ENCODE measurements at regions not wholly inside any gene's neighbourhood (a gene's known extent, or its start where the extent isn't known, plus 50 kb on each side); places are given as distances from the start of the nearest gene placed in this dataset.
"Not testable (repeated sequence)": the region's sequence is repeated elsewhere in the genome, so short reads cannot be mapped to it uniquely, and the experiment has no call there.

DNA sequence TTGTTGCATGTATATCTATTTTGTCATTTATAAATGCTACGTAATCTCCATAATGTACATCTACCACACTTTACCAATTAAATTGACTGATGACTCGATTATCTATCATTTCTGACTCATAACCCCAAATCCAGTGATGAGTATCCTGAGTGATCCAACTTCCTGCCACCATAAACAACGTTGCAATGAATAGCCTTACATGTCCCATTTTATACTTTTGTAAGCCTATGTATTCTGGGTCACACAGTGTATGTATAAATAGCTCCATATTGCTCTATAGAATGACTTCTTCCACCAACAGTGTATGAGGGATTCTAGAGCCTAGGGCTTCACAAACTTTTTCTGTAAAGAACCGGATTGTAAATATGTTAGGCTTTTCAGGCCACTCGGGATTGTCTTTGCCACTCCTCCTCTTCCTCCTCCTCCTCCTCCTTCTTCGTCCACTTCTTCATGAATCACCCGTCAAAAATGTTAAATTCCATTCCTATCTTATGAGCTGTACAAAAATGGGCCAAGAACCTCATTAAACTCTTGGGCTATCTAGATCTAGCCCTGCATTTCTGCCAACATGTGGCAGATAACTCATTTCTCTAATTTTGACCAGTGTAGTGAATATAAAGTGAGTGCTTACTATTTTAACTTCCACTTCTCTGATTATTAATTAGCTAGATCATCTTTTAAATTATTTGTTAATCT is 672.2 kb upstream of the AMOT start:
- DNase-seq = peak in 1 of 3 donors; percentile 51

DNA sequence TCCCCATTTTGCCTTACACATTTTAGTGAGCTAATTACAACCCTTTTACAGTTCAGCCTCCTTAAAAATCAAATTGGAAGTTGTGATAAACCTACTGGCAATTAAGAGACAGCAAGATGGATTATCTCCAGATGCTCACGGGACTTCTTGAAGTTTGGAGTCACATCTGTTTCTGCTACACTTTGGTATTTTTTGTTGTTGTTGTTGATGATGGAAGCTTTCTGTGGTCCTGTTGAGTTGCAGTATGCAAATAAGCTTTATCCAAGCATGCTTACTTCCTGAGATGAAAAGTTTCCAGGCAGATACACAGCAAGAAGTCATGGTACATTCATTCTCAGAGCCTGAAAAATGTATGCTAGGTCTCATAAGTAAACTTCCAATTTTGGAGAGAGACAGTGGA is 670.0 kb upstream of the AMOT start:
- peak in 2 of 3 donors; percentile 0 to 1 for DNase-seq

DNA sequence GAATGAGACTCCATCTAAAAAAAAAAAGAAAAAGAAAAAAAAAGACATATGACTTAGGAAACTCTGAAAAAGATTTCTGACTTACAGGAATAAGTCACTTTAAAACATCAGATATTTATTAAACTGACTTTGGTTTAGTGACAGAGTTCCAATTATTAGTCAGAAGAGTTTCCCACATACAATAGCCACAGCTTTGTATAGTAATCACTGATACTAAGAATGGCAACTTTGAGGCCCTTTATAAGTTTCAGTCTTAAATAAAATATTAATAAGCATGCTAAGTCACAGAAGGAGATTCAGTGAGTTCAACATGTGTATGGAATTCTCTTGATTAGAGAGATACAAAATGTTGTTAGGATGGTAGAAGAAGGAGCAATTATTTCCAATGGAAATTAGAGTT is 652.3 kb upstream of the AMOT start:
- no peak for DNase-seq

DNA sequence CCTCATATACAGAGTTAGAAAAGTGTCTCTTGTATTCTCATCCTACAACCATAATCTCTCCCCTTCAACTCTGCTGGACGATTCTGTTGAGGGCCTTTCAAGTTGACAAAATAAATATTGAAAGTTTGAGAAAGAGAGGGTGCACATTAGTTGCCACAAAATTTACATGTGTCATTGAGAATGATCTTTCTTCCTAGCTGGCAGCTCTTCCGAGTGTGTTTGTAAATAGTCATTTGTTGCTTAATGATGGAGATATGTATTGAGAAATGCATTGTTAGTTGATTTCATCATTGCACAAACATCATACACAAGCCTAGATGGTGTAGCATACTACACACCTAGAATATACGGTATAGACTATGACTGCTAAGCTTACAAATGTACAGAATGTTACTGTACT is 632.8 kb upstream of the AMOT start:
- DNase-seq = no peak

DNA sequence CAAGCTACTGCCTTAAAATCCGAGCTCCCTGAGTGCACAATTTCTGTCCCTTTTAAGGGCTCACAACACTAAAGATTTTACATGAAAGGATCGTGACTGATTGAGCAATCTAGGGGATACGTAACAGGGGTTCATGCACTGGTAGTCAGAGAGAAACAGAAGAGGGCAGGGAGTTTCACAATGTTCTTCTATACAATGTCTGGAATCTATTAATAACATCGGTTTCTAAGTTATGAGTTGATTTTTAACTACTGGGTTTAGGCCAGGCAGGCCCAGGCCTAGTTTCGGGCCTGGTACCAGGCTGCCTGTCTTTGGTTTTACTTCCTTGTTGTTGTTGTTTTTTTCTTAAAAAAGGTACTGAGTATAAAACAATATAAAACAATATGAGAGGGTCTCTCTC is 632.4 kb upstream of the AMOT start:
- not testable (repeated sequence) for DNase-seq

DNA sequence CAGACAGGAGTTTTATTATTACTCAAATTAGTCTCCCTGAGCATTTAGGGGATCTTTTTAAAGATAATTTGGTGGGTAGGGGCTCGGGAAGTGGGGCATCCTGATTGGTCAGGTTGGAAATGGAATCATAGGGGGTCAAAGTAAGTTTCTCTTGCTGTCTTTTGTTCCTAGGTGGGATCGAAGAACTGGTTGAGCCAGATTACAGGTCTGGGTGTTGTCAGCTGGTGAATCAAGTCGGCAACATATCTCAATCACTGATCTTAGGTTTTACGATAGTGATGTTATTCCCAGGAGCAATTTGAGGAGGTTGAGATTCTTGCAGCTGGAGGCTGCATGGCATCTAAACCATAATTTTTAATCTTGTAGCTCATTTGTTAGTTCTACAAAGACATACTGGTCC is 629.5 kb upstream of the AMOT start:
- no peak for DNase-seq

DNA sequence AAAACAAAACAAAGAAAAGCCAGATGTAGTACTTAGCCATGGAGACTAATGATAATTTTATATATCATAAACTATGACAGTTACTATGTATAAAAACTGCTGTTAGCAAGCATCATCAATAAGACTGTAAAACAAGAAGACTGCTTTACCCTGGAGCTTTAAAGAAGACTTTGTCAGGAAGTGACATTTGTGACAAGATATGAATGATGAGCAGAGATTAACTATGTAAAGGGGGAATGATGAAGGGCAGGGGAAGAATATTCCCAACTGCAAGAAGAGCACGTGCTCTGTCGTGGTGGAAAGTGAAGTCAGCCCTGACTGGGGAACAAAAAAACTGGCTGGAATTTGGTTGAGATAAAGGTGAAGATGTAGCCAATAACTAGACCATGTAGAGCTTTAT is 617.1 kb upstream of the AMOT start:
- no peak for DNase-seq

DNA sequence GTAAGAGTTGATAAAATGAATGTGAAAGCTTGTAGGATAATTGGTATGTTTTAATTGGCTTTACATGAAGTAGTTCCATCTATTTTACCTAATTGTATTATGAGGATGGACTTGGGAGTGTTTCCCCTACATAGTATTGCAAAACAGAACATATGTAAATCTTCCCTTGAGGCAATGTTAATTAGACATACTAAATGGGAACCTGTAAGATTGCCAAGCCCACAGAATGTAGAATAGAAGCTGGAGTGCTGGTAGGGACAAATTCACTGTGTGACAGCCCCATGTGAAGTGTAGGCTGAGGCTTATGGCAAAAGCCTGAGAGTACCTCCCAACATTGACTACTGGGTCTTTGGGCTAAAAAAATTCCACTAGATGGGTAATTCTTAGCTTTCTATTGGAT is 615.0 kb upstream of the AMOT start:
- DNase-seq = no peak

DNA sequence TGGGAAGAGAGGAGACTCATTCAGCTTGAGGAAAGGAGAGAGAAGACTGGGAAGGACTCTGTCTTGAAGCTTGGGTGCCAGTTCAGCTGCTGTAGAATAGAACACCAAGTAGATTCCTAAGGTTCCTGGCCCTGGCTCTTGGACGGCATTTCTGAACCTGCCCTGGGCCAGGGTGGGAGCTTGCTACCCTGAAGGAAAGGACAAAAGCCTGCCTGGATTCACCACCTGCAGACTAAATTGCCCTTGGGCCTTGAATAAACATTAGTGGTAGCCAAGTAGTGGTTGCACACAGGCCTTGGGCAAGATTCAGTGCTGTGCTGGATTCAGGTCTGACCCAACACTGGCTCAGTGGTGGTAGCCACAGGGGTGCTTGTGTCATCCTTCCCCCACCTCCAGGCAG is 588.4 kb upstream of the AMOT start:
- no peak for DNase-seq

DNA sequence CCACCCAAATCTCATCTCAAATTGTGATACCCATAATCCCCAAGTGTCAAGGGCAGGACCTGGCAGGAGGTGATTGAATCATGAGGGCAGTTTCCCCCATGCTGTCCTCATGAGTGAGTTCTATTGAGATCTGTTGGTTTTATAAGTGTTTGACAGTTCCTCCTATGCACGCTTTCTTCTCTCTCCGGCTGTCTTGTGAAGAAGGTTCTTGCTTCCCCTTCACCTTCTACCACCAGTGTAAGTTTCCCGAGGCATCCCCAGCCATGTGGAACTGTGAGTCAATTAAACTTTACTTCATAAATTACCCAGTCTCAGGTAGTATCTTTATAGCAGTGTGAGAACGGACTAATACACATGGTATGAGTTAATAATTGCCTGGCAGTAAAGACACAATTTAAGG is 581.7 kb upstream of the AMOT start:
- DNase-seq = no peak

DNA sequence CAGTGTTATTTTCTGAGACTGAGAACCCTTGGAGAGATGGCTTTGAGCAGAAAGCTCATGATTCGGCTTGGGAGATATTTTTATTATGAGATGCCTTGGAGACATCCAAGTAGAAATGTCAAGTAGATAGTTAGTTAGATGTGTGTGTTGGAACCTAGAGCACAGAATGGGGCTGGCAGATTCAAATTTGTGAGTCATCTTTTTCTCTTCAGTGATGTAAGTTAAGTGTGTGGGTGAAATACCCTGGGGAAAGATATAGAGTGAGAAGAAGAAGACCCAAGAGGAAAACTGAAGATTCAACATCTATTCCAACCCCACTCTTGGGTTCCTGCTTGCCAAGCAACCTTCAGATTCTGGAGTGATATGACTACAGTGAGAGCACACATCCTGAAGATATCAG is 580.8 kb upstream of the AMOT start:
- no peak for DNase-seq

DNA sequence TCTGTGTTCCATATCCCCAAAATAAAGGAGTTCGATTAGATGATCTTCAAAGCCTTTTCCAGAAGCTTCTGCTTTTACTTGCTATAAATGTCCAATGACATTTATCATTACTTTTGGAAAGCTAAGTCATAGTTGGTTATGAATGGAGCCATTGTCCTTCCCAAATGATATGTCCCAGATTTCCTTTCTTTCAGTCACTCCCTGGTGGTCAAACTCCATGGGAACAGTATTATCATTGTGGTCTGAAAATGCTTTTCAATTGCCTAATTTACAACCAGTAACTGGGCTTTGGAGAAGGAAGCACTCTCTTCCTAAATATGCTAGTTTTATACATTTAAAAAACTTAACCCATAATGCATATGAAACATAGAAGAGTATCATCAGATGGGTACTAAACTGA is 571.5 kb upstream of the AMOT start:
- DNase-seq = no peak

DNA sequence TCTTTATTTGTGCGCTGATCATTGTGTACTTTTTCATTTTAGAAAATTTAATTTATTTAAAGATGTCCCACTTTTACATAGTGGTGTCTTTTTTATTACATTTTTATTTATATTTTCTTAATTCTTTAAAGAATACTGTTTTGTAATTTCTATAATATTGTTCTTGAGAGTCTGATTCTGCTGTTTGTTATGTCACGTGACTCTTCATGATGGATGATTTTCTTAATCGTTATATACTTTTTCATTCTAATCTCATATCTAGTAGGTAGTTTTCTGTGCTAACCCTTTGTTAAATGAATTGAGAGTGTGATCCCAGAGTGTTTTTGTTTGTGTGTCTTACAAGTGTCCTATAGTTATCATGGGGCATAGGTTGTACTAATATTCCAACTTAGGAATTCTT is 568.2 kb upstream of the AMOT start:
- no peak for DNase-seq

DNA sequence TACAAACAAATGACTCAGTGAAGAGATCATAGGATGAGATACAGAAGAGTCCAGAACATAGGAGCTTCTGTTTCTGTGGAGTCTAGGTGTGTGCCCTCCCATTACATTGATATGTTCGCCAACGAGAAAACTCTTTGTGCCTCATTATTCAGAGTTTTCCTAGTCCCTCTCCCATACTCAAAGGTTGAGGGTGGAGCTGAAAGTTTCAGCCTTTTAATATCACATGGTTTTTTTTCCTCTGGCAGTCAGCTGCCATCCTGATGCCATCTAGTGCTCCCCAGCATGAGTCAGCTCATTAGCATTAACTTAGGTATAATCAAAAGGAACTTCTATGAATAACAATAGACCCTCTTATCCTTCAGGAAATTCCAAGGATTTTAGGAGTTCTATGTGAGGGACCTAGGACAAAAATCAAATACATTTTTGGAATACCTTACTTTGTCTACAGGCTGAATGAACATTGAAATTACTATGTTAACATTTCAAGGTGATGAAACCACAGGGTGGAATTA is 559.6 kb upstream of the AMOT start:
- no peak for DNase-seq

DNA sequence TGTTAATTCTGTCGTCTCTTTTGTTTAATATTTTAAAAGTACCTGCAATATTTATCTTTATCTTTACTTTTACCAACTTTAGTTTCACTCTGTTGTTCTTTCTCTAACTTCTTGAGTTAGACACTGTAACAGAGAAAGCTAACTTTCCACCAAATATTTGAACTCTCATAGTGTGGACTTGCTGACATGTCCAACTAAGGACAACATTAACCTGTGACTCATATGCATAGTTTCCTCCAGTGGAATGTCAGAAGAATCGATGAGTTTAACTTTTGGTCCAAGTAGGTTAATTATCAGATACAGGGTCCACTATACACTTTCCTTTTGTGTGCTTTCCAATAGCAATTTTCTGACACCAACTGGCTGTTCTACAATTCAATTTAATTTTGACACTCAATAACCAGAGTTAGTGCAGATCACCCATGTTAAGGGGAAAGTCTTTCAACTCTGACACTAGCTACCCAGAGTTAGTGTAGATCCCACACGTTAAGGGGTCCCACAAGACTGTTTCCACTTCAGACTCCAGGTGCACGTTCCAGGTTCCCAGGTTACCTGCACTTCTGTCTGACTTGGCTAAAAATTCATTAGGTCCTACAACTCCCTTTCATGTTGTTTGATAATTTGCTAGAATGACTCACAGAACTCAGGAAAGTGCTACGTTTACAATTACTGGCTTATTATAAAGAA is 559.0 kb upstream of the AMOT start:
- DNase-seq = no peak

DNA sequence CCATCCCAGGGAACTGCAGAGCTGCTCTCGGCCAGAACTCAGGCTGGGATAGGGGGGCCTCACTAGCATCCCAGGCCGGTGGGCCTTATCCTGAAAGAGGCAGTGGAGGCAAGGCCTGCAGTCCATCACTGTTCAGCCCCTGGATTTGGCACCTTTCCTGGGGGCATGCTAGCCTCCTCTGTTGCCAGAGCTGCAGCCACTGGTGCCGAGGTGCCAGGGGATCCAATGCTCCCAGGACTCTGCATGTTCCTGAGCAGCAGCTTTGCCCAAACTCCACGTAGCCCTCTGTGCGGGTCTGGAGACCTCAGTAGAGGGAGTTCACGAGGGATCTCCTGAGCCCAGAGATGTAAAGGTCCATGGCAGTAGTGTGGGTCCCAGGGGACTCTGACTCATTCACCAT is 551.7 kb upstream of the AMOT start:
- no peak for DNase-seq

DNA sequence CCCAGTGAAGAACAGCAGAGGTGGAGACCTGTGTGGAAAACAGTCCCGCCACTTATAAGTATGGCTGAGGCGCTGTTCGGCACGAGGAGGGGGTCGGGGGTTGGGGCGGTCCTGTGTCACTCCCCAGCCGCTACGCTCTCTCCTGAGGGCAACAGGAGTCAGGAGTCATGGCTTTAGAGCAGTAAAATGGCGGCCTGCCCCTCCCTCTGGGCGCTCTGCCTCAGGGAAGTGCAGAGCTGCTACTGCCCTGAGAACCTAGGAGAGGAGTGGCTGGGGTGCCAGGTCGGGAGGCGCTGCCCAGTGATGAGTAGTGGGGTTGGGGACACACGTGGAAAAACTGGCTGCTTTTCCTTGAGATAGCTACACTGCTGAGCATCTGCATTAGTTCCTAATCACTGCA is 551.2 kb upstream of the AMOT start:
- no peak for DNase-seq

DNA sequence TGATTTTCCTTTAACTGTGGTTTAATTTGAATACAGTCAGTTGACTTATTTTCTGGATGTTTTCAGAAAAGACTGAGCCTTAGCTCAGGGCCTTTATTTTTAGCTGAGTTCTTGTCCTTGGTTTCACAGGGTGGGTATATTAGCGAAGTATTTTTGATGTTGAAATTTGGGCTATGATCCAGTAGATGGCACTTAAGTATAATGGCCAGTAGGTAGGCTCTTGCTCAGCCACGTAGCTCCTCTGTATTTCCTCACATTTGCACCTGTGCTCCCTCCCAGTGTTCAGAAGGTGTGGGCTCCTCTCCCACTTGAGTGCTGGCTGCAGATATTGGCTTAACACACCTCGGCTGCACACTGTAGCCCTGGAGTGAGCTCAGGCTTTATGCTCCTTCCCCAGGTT is 549.9 kb upstream of the AMOT start:
- no peak for DNase-seq

DNA sequence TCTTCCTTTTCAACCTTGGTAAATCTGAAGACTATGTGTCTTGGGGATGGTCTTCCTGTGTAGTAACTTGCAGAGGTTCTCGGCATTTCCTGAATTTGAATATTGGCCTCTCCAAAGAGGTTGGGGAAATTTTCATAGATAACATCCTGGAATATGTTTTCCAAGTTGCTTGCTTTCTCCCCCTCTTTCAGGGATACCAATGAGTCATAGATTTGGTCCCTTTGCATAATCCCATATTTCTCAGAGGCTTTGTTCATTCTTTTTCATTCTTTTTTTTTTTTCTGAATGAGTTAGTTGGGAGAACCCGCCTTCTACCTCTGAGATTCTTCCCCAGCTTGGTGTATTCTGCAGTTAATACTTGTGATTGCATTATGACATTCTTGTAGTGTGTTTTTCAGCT is 549.2 kb upstream of the AMOT start:
- DNase-seq = no peak

DNA sequence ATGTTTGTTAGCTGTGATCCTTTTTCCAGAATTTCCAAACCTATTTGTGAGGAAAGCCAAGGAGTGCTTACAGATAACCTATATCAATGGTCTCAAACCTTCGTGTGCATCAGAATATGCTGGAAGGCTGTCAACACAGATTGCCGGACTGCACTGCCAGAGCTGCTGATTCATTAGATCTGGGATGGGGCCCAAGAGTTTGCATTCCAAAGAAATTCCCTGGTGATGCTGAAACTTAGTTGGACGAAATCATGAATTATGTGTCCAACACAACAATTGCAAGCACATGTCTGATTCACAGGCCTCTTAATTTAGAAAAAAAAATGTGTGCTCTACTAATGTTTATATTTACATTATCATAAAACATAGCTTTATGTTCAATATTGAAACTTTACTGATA is 544.0 kb upstream of the AMOT start:
- peak; percentile 62 to 81 (median 80) for DNase-seq

DNA sequence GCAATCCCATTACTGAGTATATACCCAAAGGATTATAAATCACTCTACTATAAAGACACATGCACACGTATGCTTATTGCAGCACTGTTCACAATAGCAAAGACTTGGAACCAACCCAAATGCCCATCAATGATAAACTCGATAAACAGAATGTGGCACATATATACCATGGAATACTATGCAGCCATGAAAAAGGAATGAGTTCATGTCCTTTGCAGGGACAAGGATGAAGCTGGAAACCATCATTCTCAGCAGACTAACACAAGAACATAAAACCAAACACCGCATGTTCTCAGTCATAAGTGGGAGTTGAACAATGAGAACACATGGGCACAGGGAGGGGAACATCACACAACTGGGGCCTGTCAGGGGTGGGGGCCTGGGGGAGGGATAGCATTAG is 532.8 kb upstream of the AMOT start:
- not testable (repeated sequence) for DNase-seq

DNA sequence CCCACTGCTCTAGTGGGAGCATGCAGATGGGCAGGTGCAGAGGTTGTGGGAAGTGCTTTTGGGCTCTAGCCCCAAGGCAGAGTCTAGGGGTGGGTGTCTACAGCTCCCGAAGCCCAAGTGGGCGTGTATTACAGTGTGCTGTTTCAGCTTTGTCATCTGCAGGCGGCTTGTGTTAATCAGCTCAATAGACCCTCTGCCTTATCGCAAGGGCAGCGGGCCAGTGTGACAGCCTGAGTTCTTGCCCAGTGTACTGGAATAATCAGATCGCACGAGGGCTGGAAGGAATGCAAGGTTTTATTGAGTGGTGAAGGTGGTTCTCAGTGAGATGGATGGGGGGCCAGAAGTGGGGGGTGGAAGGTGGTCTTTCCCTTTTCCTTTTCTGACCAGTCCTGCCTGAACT is 529.4 kb upstream of the AMOT start:
- DNase-seq = no peak

DNA sequence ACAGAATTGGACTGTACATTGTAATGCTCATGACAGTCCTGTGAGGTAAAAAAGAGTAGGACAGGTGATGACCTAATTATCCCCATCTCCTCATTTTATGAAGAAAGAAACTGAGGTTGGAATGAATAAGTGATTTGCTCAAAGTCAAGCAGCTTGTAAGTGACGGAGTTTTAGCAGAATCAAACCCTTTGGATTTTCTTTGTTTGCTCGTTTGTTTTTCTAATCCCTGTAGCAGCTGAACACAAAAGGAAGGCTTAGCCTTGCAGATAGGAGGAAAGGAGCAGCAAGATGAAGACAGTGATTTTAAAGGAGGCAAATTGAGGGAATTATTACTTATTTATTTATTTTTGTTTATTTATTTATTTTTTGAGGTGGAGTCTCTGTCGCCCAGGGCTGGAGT is 528.4 kb upstream of the AMOT start:
- DNase-seq = no peak

DNA sequence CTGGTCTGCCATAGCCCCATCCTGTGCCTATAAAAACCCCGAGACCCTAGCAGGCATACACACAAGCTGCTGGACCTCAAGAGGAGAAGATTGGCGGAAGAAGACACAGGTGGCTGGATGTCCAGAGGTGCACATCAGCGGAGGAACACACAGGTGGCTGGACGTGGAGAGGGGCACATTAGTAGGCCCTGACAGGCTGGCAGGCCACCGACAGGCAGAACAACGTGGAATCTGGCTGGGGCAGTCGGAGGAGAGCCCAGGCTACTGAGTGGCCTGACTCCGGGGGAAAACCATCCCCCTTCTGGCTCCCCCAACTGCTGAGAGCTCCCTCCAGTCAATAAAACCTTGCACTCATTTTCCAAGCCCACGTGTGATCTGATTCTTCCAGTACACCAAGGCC is 512.5 kb upstream of the AMOT start:
- DNase-seq = no peak
